ENCODE measurements at regions not wholly inside any gene's neighbourhood (a gene's known extent, or its start where the extent isn't known, plus 50 kb on each side); places are given as distances from the start of the nearest gene placed in this dataset.

DNA sequence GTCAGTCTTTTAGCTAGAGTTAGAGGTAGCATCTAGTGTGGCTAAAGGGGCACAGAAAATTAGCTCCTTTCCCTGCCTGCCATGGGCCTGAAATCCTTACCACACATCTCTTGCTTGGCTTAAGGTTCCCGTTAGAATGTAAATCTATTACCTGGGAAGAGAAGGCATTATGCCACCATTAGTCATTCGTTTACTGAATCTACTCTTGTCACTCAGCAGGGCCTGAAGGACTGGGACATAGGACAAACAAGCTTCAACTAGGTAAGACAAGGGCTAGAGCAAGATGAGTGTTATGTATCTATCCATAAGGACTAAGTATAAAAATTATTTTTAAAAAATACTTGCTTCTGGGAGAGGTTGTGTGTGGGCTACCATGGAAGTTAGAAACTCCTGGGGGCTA, 112.4 kb downstream of the CT47B1 start:
- no peak for DNase-seq
- H3K27ac ChIP-seq (ENCODE audit: low read depth in 2 of 2, low read length in 2 of 2) = no peak overlapping the region
- no peaks in the 10 kb centered on the region for H3K27me3 ChIP-seq (ENCODE audit: control insufficient read depth, insufficient read depth, low read length)
- no peaks in the 10 kb centered on the region for H3K36me3 ChIP-seq (ENCODE audit: control insufficient read depth in 2 of 3, insufficient read depth in 3 of 3, low read length in 3 of 3)
- no peak overlapping the region for H3K4me3 ChIP-seq (ENCODE audit: low read length in 3 of 3)
- FAIRE-seq = no peak
- intact Hi-C loops (cut with DNase I) = no loop called here
- no peak overlapping the region for H3K9ac ChIP-seq (ENCODE audit: low read length in 3 of 3)
- H3K4me1 ChIP-seq (ENCODE audit: control insufficient read depth in 2 of 3, insufficient read depth in 2 of 3, low read depth in 1 of 3, low read length in 3 of 3) = no peaks in the 10 kb centered on the region
- no peak for TF ChIP-seq CTCF (IDR thresholded peaks at IDR 0.05; ENCODE audit: borderline replicate concordance, extremely low read depth, insufficient read depth)
- no peaks in the 10 kb centered on the region for H3K9me3 ChIP-seq (ENCODE audit: control insufficient read depth in 2 of 3, insufficient read depth in 1 of 3, low read length in 3 of 3)

DNA sequence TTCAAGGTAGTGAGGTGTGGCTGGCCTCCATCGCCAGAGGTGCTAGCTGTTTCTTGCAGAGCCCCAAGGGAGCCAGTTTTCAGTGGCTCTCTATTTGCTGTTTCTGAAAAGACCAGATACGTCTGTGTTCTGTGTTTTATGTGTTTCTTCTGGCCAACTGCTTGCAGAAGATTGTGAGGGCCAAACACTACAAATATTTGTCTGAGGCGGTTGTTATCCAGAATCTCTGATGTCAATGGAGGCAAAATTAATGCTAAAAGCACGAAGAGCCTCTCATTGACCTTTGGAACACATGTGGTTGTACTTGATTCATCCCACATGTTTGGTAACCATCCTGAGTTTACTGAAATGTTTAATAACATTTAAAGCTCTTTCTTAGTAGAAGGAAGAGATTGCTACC, 113.9 kb downstream of the CT47B1 start:
- Histone ChIP-seq H3K36me3 (ENCODE audit: control insufficient read depth in 2 of 3, insufficient read depth in 3 of 3, low read length in 3 of 3) (no peaks in the 10 kb centered on the region), H3K4me1 (ENCODE audit: control insufficient read depth in 2 of 3, insufficient read depth in 2 of 3, low read depth in 1 of 3, low read length in 3 of 3) (no peaks in the 10 kb centered on the region), H3K27ac (ENCODE audit: low read depth in 2 of 2, low read length in 2 of 2) (no peak overlapping the region), H3K4me3 (ENCODE audit: low read length in 3 of 3) (no peak overlapping the region), H3K27me3 (ENCODE audit: control insufficient read depth, insufficient read depth, low read length) (no peaks in the 10 kb centered on the region), H3K9me3 (ENCODE audit: control insufficient read depth in 2 of 3, insufficient read depth in 1 of 3, low read length in 3 of 3) (no peaks in the 10 kb centered on the region), H3K9ac (ENCODE audit: low read length in 3 of 3) (no peak overlapping the region)
- peak in 1 of 5 donors; percentile 22 for DNase-seq
- no peak for FAIRE-seq
- no peak for TF ChIP-seq CTCF (IDR thresholded peaks at IDR 0.05; ENCODE audit: borderline replicate concordance, extremely low read depth, insufficient read depth)
- intact Hi-C loops (cut with DNase I) = no loop called here

GRCh38 chrX:120759685-120760084, 116.0 kb downstream of the CT47B1 start:
- no peaks in the 10 kb centered on the region for H3K9me3 ChIP-seq (ENCODE audit: control insufficient read depth in 2 of 3, insufficient read depth in 1 of 3, low read length in 3 of 3)
- H3K27ac ChIP-seq (ENCODE audit: low read depth in 2 of 2, low read length in 2 of 2) = no peak overlapping the region
- intact Hi-C loops (cut with DNase I) = no loop called here
- H3K27me3 ChIP-seq (ENCODE audit: control insufficient read depth, insufficient read depth, low read length) = no peaks in the 10 kb centered on the region
- no peak for DNase-seq
- no peak for TF ChIP-seq CTCF (IDR thresholded peaks at IDR 0.05; ENCODE audit: borderline replicate concordance, extremely low read depth, insufficient read depth)
- FAIRE-seq = no peak
- H3K4me3 ChIP-seq (ENCODE audit: low read length in 3 of 3) = no peak overlapping the region
- no peaks in the 10 kb centered on the region for H3K4me1 ChIP-seq (ENCODE audit: control insufficient read depth in 2 of 3, insufficient read depth in 2 of 3, low read depth in 1 of 3, low read length in 3 of 3)
- no peak overlapping the region for H3K9ac ChIP-seq (ENCODE audit: low read length in 3 of 3)
- H3K36me3 ChIP-seq (ENCODE audit: control insufficient read depth in 2 of 3, insufficient read depth in 3 of 3, low read length in 3 of 3) = no peaks in the 10 kb centered on the region
